Gastrocnemius medialis (tissue), 4 donors: ENCODE measurements at regions not wholly inside any gene's neighbourhood (a gene's known extent, or its start where the extent isn't known, plus 50 kb on each side); places are given as distances from the start of the nearest gene placed in this dataset.

Source experiments
- POLR2A ChIP-seq, 2 donors: fragments of 450-650 bp; IDR thresholded peaks; one replicate each; pipeline ENCODE4 v1.6.1; 2017; ENCODE audit warnings: antibody characterized with exemption in 2 of 2, mild to moderate bottlenecking in 2 of 2, moderate library complexity in 2 of 2
- TF ChIP-seq, protein P1 (sequence below), 5 experiments: fragments of 450-650 bp in 3 of 5; fragments of 200-600 bp in 2 of 5; sonication (generic) in 2 of 5; IDR thresholded peaks in 4 of 5; conservative IDR thresholded peaks in 1 of 5; 1 replicate in 4 of 5; 2 replicates in 1 of 5; pipeline ENCODE4 v1.5.1; 2016 to 2019; ENCODE audit warnings: antibody characterized with exemption in 5 of 5, mild to moderate bottlenecking in 3 of 5, moderate library complexity in 3 of 5

DNA sequence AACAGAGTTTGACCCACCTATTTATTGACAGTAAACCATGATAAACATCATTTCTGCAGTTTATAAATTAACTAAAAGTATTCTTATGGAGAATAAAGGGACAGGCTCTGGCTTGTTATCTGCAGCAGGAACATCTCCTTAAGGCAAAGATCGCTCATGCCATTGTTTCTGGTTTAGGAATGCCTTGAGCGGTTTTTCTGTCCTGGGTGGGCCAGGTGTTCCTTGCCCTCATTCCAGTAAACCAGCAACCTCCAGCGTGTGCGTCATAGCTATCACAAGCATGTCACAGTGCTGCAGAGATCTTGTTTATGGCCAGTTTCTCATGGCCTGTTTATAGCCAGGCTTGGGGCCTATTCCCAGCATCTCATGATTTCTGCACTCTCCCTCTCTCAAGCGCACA is 521.7 kb downstream of the HINT1 start:
- TF ChIP-seq, protein P1, sequence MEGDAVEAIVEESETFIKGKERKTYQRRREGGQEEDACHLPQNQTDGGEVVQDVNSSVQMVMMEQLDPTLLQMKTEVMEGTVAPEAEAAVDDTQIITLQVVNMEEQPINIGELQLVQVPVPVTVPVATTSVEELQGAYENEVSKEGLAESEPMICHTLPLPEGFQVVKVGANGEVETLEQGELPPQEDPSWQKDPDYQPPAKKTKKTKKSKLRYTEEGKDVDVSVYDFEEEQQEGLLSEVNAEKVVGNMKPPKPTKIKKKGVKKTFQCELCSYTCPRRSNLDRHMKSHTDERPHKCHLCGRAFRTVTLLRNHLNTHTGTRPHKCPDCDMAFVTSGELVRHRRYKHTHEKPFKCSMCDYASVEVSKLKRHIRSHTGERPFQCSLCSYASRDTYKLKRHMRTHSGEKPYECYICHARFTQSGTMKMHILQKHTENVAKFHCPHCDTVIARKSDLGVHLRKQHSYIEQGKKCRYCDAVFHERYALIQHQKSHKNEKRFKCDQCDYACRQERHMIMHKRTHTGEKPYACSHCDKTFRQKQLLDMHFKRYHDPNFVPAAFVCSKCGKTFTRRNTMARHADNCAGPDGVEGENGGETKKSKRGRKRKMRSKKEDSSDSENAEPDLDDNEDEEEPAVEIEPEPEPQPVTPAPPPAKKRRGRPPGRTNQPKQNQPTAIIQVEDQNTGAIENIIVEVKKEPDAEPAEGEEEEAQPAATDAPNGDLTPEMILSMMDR (IDR thresholded peaks at IDR 0.05 in 4 of 5, conservative IDR thresholded peaks at IDR 0.05 in 1 of 5) = no peak
- no peak for TF ChIP-seq POLR2A (IDR thresholded peaks at IDR 0.05)
